ENCODE measurements at regions not wholly inside any gene's neighbourhood (a gene's known extent, or its start where the extent isn't known, plus 50 kb on each side); places are given as distances from the start of the nearest gene placed in this dataset.

DNA sequence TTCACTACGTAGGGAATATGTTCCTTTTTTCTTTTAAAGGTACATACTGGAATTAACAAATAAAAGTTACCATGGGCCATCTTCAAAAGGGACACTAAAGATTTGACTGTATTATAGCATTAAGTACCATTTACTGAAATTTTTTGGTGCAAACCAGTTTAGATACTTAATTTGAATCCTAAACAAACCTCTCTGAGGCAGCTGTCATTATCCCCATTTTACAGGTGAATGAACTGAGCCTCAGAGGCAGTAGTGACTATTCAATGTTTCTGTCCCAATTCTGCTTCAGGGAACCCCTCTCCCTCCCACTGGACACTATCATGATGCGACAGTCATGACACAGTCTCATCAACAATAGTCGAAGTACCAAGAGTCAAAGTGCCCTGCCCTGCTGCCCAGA is 76.2 kb upstream of the PHF21A start:
- TF ChIP-seq POLR2A (IDR thresholded peaks at IDR 0.05), result no peak
- TF ChIP-seq, protein P1, sequence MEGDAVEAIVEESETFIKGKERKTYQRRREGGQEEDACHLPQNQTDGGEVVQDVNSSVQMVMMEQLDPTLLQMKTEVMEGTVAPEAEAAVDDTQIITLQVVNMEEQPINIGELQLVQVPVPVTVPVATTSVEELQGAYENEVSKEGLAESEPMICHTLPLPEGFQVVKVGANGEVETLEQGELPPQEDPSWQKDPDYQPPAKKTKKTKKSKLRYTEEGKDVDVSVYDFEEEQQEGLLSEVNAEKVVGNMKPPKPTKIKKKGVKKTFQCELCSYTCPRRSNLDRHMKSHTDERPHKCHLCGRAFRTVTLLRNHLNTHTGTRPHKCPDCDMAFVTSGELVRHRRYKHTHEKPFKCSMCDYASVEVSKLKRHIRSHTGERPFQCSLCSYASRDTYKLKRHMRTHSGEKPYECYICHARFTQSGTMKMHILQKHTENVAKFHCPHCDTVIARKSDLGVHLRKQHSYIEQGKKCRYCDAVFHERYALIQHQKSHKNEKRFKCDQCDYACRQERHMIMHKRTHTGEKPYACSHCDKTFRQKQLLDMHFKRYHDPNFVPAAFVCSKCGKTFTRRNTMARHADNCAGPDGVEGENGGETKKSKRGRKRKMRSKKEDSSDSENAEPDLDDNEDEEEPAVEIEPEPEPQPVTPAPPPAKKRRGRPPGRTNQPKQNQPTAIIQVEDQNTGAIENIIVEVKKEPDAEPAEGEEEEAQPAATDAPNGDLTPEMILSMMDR (IDR thresholded peaks at IDR 0.05), result no peak

Measured in adrenal gland (tissue), 5 donors.